ENCODE measurements at regions not wholly inside any gene's neighbourhood (a gene's known extent, or its start where the extent isn't known, plus 50 kb on each side); places are given as distances from the start of the nearest gene placed in this dataset.
"Not testable (repeated sequence)": the region's sequence is repeated elsewhere in the genome, so short reads cannot be mapped to it uniquely, and the experiment has no call there.

DNA sequence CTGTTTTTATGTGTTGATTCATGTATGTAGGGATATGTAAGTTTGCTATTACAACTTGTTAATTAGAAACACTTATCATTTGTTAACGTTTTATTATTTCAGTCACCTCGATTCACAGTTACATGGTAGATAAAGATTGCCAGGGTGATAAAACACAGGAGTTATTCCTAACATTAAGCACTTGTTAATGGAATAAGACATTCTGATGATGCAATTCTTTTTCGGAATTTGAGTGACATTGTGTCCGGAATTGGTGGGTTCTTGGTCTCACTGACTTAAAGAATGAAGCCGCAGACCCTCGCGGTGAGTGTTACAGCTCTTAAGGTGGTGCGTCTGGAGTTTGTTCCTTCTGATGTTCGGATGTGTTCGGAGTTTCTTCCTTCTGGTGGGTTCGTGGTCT lies 624.0 kb upstream of the CITED2 start:
- not testable (repeated sequence) for DNase-seq

- DNase-seq, result peak; percentile 49
Measured at GRCh38 chr6:139996253-139996834, 621.9 kb upstream of the CITED2 start.

GRCh38 chr6:139994998-139995397 lies 620.5 kb upstream of the CITED2 start:
- DNase-seq, result no peak

DNA sequence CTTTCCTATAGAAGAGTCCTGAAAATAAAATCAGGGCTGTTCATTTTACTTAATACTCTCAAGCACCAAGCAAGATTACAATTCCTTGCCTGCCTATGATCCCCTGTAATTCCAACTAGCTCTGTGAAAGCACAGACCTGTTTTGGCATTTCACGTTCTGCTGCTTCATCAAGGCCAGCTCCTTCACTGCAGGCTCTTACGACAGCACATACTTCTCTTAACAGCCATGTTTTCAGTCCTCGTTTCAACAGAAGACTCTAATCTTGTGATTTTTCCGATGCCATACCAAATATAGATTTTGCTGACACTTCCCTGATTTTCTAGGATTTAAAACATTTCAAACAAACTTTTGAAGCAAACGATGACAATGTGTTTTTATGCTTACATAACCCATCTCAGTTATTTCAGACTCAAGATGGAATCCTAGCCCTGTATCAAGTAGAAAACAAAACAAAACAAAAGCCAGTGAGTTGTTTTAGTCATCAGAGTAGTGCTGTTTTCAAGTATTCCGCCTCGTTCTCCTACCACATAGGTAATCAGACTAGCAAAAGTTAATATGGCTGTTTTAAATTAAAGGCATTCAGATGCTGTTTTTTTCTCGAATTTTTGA lies 616.5 kb upstream of the CITED2 start:
- DNase-seq, result no peak

GRCh38 chr6:139990026-139990686 lies 615.7 kb upstream of the CITED2 start:
- DNase-seq, result no peak

- DNase-seq, result no peak
Measured at GRCh38 chr6:139988685-139989084, 614.2 kb upstream of the CITED2 start.

DNA sequence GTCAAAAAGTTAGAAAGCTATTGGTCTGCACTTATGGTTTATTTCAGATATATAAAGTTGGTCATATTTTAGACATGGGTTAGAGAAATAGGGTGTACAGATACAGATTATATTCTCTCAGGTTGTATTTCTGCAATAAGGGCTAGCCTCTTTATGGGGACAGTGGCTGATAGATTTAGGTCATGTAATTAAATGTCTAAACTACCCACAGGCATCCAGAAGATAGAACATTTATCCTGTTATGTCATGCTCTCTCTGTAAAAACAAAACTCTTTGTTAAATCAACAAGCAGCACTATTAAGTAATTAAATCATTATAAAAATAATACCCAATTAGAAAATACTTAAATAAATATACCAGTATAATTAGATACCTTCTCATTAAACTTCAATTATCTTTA lies 612.6 kb upstream of the CITED2 start:
- DNase-seq, result no peak

GRCh38 chr6:139985236-139985815 lies 610.9 kb upstream of the CITED2 start:
- no peak for DNase-seq

DNA sequence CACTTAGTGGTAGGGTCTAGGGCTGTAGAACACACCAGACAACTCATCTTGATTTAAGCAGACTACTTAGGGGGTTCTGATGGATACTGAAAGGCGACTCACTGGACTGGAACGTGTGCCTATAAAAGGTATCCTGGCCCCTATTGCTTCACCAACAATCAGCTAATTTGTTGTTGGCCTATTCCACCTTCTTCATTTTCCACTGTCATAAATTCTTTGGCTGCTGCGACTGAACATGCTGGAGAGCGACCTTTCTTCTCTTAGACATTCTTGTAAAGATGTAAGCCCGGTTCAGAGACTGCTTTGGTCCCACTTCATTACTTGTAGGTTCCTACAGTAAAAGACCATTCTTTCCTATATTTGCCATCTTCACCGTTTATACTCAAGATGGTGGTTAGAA lies 609.9 kb upstream of the CITED2 start:
- no peak for DNase-seq

DNA sequence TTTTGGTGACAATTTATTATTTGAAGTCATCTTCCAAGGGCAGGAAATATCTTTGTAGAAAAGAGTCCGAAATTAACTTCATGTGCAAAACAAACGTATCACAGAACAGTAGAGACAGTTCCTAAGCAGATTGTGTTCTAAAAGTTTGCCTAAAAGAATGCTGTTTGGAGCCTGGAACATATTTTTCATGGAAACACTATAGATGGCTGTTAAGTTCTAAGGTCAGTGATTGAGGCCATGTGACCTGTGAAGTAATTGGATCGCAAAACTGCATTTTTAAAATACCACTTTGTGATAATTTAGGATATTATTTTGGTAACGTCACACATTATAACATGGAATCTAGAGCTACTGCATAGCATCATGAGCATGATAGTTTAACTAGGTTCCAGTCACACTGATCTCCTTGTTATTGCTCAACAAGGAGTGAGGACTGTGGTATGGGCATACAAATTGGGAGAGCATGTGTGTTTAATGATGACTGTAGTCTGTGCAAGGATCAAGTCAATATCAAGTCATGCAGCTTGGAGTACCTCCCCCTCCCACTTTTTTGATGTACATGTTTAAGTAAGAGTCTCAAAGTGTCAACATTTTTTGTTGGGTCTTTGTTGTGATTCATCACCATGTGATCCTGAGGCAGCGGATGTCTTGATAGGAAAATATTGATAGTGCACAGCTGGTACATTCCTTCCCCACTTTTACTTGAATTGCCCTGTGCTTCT lies 609.3 kb upstream of the CITED2 start:
- DNase-seq, result no peak

GRCh38 chr6:139982652-139983295 lies 608.3 kb upstream of the CITED2 start:
- DNase-seq, result no peak

GRCh38 chr6:139982195-139982594 lies 607.7 kb upstream of the CITED2 start:
- DNase-seq, result no peak

- peak; percentile 8 for DNase-seq
Measured at GRCh38 chr6:139981768-139982181, 607.3 kb upstream of the CITED2 start.

GRCh38 chr6:139981066-139981624 lies 606.7 kb upstream of the CITED2 start:
- DNase-seq, result no peak

GRCh38 chr6:139980631-139981030 lies 606.2 kb upstream of the CITED2 start:
- DNase-seq, result not testable (repeated sequence)

GRCh38 chr6:139979021-139979725 lies 604.7 kb upstream of the CITED2 start:
- no peak for DNase-seq

- DNase-seq, result no peak
Measured at GRCh38 chr6:139977887-139978332, 603.5 kb upstream of the CITED2 start.

DNA sequence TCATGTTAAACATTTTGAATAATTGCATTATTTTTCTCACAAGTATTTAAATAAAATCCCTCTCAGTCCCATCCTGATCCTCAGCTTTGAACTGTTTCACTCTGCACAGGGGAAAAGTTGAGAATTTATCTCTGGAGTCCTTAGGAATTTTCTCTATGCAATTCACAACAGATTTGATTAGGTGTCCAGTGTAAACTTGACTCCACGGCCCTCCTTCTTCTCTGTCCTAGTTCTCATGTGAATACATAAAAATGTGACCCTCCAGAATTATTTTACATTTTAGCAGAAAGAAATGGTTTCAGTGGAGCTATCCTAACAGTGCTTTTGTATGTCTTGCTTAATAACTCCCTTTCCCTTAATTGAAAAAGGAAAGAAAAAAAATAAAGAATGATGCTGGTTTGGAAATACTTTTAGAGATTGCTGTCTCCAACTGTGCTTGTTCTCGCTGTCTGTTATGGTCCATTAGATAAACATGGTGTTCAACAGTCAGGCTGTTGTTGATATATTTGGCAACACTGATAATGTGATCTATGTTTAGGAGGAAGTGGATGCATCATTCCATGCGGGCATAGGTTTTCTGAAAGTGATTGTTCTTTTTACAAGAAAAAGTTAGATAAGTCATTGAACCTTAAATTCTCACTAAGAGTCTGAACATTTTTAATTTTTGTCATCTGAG lies 599.4 kb upstream of the CITED2 start:
- no peak for DNase-seq

GRCh38 chr6:139972116-139972515 lies 597.7 kb upstream of the CITED2 start:
- DNase-seq, result no peak

DNA sequence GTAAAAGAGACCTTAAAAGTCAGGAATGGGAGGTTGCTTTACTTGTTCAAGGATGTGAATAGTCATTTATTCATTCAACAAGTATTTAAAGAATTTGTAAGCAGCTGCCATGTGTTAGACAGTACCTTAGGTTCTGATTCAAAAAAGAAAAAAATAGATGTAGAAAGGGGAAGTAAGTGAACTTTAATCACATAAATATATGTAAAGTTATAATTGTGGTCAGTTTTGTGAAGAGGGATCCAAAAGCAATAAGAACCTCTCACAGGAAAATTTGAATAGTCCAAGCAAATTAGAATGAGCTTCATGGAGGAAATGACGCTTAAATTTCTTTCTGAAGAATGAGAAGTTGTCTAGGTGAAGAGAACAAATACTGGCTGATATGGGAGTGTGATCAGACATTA lies 596.1 kb upstream of the CITED2 start:
- no peak for DNase-seq

- DNase-seq, result no peak
Measured at GRCh38 chr6:139967497-139967896, 593.0 kb upstream of the CITED2 start.

Measured in RPMI8226 (cell line).